ENCODE measurements at regions not wholly inside any gene's neighbourhood (a gene's known extent, or its start where the extent isn't known, plus 50 kb on each side); places are given as distances from the start of the nearest gene placed in this dataset.

GRCh38 chr14:66070542-66071319 is 415.4 kb upstream of the CCDC196 start:
- no peak for DNase-seq (ENCODE audit: low spot score)

DNA sequence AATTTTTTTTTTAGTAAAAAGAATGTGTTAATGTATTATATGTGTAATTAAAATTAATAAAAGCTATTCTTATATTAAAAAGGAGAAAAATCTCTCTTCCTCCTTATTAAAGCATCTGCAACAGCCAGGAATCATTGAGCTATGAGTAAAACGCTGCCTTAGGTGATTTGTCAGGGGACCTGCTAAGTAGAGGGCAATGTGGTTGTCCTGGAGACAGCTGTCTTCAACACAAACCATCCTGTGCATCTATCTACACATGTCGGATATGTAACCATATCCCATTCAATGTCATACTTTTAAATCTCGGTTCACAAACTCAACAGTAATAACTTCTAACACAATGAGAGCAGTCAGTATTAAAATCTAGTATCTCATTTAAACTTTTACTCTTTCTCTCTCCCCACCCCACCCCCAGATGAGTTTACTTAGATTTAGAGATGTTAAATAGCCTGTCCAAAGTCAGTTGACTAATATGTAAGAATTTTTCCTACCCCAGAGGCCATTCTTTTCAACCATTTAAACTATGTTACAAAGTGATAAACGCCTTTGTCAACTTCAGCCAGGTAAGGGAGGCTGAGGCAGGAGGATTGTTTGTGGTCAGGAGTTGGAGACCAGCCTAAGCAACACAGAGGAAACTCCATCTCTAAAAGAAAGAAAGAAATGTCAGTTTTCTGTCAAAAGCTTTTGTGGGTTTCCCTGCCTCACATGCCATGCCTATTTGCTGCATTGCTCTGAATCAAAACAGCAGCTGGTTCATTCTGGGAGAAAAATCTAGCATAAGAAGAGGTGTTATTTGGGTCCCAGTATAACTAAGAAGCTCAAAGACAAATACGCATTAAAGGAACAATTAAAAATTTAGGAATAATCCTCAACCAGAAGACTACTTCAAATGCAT is 413.7 kb upstream of the CCDC196 start:
- no peak for DNase-seq (ENCODE audit: low spot score)

DNA sequence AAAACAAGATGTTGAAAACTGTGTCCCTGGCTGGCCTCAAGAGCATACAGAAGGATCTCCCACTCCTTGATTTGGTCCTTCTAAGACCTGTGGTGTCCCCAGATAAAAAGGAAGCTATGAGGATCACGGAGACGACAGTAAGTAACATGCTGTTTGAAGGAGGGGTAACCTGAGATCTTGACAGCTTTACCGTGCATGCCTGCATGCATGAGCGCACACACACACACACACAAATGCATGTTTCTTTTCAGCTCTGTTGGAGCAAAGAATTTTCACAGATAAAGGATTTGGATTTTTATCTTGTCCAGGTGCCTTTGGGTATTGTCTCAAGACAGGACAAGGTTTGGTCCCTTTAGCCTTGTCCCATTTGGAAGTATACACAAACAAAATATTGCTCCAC is 411.6 kb upstream of the CCDC196 start:
- no peak for DNase-seq (ENCODE audit: low spot score)

- no peak for DNase-seq (ENCODE audit: low spot score)
These were observed 410.0 kb upstream of the CCDC196 start for GRCh38 chr14:66076176-66076575.

GRCh38 chr14:66078006-66078405 is 408.2 kb upstream of the CCDC196 start:
- DNase-seq (ENCODE audit: low spot score): no peak

- no peak for DNase-seq (ENCODE audit: low spot score)
These were observed 404.4 kb upstream of the CCDC196 start for GRCh38 chr14:66081594-66082376.

- no peak for DNase-seq (ENCODE audit: low spot score)
These were observed 400.9 kb upstream of the CCDC196 start for GRCh38 chr14:66085224-66085623.

DNA sequence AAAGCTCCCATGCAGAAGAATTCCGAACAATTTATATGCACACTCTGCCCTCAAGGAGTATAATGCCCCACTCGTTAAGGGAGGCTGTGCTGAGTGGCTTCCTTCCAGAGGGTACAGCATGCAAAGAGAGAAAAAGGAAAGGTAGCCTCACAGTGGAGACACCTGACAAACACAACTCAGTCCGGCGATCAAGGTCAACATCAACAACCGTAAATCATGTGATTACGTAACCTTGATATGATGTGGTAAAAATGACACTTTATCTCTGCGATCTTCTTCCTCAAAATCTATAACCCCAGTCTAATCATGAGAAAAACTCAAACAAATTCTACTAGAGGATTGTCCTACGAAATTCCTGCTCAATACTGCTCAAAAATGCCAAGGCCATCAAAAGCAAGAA is 400.5 kb upstream of the CCDC196 start:
- no peak for DNase-seq (ENCODE audit: low spot score)

DNA sequence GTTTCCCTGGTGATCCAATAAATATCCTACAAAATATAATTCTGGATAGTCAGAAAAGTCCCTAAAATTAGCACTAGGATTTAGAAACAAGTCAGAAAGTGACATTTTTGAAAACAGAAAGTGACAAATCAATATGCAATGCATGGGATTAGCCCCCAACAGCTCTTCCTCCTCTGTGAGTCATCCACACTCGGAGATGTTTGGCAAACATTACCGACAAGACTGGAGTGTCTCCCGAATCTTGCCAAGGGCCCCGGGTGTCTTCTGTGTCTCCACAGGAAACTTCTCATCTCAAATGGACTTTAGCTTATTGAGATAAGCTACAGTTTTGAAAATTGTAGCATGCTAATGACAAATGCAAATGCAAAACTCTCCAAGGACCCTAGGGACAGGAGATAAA is 398.9 kb upstream of the CCDC196 start:
- no peak for DNase-seq (ENCODE audit: low spot score)

GRCh38 chr14:66088656-66089055 is 397.5 kb upstream of the CCDC196 start:
- no peak for DNase-seq (ENCODE audit: low spot score)

DNA sequence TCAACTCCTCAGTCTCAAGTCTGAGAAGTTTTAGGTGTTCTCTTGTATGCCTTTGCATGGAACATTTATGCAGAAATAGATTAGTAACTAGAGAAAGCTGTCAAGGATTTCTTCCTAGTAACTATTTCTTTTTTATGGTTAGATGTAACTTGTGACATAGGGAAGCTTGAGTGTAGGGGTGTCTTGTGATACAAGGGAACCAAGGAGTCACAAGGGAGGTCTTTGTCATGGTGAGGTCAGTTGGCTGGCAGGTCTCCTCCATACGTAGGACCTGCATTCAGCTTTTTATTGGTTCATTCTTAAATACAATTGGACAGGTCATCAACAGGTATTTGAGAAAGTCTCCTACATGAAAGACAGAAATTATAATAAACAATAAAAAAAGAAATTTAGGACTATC is 394.0 kb upstream of the CCDC196 start:
- DNase-seq (ENCODE audit: low spot score): no peak

DNA sequence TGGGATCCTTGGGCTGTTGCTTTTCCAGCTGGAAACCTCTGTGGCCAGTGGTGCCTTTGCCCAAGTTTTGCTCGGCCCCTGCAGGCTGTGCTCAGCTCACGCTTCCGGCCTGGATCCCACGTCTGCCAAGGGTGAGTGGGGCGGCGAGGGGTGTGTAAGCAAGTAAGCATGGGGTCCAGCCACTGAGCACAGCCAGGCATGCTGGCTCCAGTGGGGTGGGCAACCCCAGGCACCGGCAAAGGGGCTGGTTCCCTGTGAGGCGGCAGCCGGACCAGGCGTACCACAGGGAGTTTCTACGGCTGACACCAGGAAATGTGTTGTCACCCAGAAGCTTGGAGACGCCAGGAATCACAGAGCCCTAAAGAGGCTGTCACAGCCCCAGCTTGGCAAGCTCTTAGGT is 393.4 kb upstream of the CCDC196 start:
- DNase-seq (ENCODE audit: low spot score): no peak

GRCh38 chr14:66094001-66094727 is 392.0 kb upstream of the CCDC196 start:
- DNase-seq (ENCODE audit: low spot score): no peak

DNA sequence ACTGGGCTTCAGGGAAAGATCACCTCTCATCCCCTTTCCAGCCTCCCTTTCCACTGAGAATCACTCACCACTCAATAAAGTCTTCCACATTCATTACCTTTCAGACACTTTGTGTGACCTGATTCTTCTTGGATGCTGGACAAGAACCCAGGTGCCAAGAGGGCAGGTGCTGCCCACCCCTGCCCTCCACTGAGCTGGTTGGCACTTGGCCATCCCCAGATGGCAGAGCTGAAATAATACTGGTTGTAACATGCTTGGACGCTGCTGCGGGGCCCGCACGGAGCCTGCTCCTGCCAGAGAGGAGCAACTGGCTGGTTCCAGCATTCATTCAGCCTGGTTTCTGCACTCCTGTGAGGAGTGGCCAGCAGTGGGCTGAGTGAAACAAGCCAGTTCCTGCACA is 386.7 kb upstream of the CCDC196 start:
- no peak for DNase-seq (ENCODE audit: low spot score)

DNA sequence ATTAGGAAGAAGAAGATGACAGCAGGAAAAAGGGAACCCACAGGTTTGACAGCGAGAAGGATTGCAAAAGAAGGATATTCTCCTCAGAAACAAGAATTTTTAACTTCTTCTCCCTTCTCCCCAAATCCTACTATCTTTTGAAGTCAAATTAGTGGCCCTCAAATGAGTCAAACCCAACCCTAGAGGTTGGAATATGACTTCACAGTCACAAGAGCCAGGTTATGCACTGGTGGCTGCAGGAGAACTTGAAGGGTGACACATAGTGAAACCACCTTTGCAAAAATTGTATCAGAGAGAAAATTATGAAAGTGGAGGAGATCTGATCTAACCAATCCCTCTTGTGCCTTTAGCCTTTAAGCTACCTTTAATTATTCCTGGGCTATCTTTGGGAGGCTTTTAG is 386.2 kb upstream of the CCDC196 start:
- DNase-seq (ENCODE audit: low spot score): no peak

- no peak for DNase-seq (ENCODE audit: low spot score)
These were observed 384.5 kb upstream of the CCDC196 start for GRCh38 chr14:66101662-66102061.

DNA sequence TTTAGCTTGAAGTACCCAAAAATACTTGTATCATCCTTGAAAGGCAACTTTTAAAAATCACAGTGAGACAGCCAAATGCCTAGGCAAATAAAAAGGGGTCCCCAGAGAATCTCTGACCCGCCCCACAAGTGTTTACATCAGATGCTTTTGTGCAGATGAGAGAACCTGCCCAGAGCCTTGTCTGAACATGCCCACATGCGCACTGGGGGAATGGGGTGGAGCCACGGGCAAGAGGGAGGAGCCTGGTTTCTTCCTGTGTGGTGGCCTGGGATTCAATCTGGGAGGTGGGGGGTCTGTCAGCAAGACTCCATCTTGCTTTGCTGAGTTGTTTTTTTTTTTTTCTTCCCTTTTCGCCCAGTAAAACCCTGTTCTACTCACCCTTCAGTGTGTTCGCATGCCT is 381.7 kb upstream of the CCDC196 start:
- DNase-seq (ENCODE audit: low spot score): no peak

DNA sequence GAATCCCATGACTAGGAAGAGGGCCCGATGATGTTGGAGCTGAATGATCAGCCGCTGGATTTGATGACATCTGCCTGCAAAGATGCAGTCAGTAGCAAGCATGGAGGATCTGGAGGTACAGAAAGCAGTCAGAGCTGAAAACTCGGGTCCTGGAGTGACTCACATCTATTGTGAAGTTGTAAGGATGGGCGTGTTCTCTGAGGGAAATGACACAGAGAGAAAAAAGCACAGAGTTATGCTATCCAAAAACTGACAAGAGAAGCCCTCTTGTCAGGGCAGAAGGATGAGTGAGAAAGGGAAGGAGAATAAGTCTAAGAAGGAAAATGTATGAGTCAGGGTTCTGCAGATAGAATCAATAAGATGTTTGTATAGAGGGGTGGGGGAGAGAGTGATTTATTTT is 380.4 kb upstream of the CCDC196 start:
- peak; percentile 39 for DNase-seq (ENCODE audit: low spot score)

DNA sequence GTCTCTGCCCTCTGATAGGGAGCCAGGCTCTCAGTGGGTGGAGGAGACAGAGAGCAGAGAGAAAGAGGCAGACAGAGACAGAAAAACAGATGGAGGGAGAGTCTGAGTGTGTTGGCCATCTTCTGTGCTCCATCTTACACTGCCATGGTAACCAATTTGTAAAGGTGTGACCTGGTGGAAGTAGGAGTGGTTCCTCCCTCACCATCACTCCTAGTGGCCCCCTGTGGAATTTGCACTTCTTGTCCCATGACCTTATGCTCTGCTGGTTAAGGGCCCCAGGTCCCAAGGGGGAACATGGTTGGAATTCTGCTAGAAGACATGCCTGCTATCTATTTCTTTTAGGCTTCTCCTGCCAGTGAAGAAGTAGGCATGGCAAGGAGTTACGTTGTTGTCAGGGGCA is 376.7 kb upstream of the CCDC196 start:
- DNase-seq (ENCODE audit: low spot score): no peak

- DNase-seq (ENCODE audit: low spot score): no peak
These were observed 374.3 kb upstream of the CCDC196 start for GRCh38 chr14:66111891-66112290.

DNA sequence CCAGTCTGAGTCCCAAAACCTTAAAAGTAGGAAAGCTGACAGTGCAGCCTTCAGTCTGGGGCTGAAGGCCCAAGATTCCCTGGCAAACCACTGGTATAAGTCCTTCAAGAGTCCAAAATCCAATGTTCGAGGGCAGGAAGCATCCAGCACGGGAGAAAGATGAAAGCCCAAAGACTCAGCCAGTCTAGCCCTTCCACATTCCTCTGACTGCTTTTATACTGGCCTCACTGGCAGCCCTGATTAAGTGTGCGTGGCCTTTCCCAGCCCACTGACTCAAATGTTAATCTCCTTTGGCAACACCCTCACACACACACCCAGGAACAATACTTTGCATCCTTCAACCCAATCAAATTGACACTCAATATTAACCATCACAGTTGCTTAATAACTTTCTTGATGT is 372.1 kb upstream of the CCDC196 start:
- DNase-seq (ENCODE audit: low spot score): no peak

Measured in RKO (cell line).